ENCODE measurements at regions not wholly inside any gene's neighbourhood (a gene's known extent, or its start where the extent isn't known, plus 50 kb on each side); places are given as distances from the start of the nearest gene placed in this dataset.
A peak's percentile ranks its signal among the peaks of the same experiment; 100 is the strongest.
"Not testable (repeated sequence)": the region's sequence is repeated elsewhere in the genome, so short reads cannot be mapped to it uniquely, and the experiment has no call there.

GRCh38 chr6:1230281-1230680, 81.6 kb upstream of the FOXQ1 start:
- no peak for DNase-seq

- DNase-seq = no peak
Observed at GRCh38 chr6:1229808-1230207, 82.1 kb upstream of the FOXQ1 start.

- no peak for DNase-seq
Observed at GRCh38 chr6:1229301-1229700, 82.6 kb upstream of the FOXQ1 start.

- DNase-seq = no peak
Observed at GRCh38 chr6:1228754-1229191, 83.1 kb upstream of the FOXQ1 start.

GRCh38 chr6:1227935-1228753, 83.8 kb upstream of the FOXQ1 start:
- DNase-seq = no peak

- no peak for DNase-seq
Observed at GRCh38 chr6:1227600-1227934, 84.3 kb upstream of the FOXQ1 start.

- DNase-seq = no peak
Observed at GRCh38 chr6:1226277-1227099, 85.4 kb upstream of the FOXQ1 start.

- no peak for DNase-seq
Observed at GRCh38 chr6:1224514-1224913, 87.4 kb upstream of the FOXQ1 start.

GRCh38 chr6:1222728-1223595, 88.9 kb upstream of the FOXQ1 start:
- no peak for DNase-seq

- DNase-seq = no peak
Observed at GRCh38 chr6:1217396-1217795, 94.5 kb upstream of the FOXQ1 start.

- DNase-seq = no peak
Observed at GRCh38 chr6:1216488-1216974, 95.4 kb upstream of the FOXQ1 start.

- no peak for DNase-seq
Observed at GRCh38 chr6:1215884-1216487, 95.9 kb upstream of the FOXQ1 start.

- no peak for DNase-seq
Observed at GRCh38 chr6:1215023-1215422, 96.9 kb upstream of the FOXQ1 start.

- DNase-seq = no peak
Observed at GRCh38 chr6:1212919-1213318, 99.0 kb upstream of the FOXQ1 start.

GRCh38 chr6:1212138-1212537, 99.8 kb upstream of the FOXQ1 start:
- not testable (repeated sequence) for DNase-seq

GRCh38 chr6:1210631-1211030, 101.3 kb upstream of the FOXQ1 start:
- not testable (repeated sequence) for DNase-seq

- DNase-seq = no peak
Observed at GRCh38 chr6:1208876-1209275, 103.0 kb upstream of the FOXQ1 start.

- no peak for DNase-seq
Observed at GRCh38 chr6:1203546-1203945, 108.4 kb upstream of the FOXQ1 start.

- no peak for DNase-seq
Observed at GRCh38 chr6:1202201-1202600, 109.7 kb upstream of the FOXQ1 start.

GRCh38 chr6:1201547-1202200, 110.2 kb upstream of the FOXQ1 start:
- no peak for DNase-seq

GRCh38 chr6:1200409-1201101, 111.3 kb upstream of the FOXQ1 start:
- peak; percentile 93 for DNase-seq

GRCh38 chr6:1200081-1200408, 111.9 kb upstream of the FOXQ1 start:
- no peak for DNase-seq

Measured in amniotic stem cell (primary cell).